ENCODE measurements at regions not wholly inside any gene's neighbourhood (a gene's known extent, or its start where the extent isn't known, plus 50 kb on each side); places are given as distances from the start of the nearest gene placed in this dataset.

GRCh38 chr18:70387027-70387426 lies 98.2 kb downstream of the SOCS6 start:
- TF ChIP-seq CTCF (IDR thresholded peaks at IDR 0.05) (no peak), POLR2AphosphoS5 (IDR thresholded peaks at IDR 0.05) (no peak), POLR2A (IDR thresholded peaks at IDR 0.05) (no peak)

All from suprapubic skin (tissue), 4 donors.